HuH-7.5 (cell line): ENCODE measurements at regions not wholly inside any gene's neighbourhood (a gene's known extent, or its start where the extent isn't known, plus 50 kb on each side); places are given as distances from the start of the nearest gene placed in this dataset.

Experiments
- DNase-seq: peaks from one replicate; pipeline ENCODE4 v3.0.0; 2011; ENCODE audit warnings: low spot score

DNA sequence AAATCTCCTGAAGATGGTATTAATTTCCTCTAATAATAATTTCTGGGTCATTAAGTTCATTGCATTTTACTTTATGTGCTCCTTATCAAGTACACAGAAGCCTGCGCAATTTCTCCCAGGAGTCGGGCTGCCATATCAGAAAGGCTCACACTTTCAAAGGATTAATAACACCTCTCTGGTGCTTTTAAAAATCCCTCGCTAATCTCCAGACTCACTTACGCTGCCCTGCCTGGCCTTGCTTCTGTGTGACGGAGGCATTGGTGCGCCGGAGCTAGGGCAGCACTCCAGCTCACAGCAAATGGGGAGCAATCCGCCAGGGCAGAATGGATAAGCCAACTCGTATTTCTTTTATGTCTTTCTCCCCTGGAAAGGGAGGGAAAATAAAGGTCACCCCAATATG, 300.8 kb downstream of the EFNB2 start:
- DNase-seq, result no peak

GRCh38 chr13:106233134-106233735, 302.2 kb downstream of the EFNB2 start:
- no peak for DNase-seq

- no peak for DNase-seq
These were observed 302.8 kb downstream of the EFNB2 start for GRCh38 chr13:106232681-106233080.

GRCh38 chr13:106230450-106230849, 305.0 kb downstream of the EFNB2 start:
- no peak for DNase-seq

- no peak for DNase-seq
These were observed 310.3 kb downstream of the EFNB2 start for GRCh38 chr13:106225126-106225525.

DNA sequence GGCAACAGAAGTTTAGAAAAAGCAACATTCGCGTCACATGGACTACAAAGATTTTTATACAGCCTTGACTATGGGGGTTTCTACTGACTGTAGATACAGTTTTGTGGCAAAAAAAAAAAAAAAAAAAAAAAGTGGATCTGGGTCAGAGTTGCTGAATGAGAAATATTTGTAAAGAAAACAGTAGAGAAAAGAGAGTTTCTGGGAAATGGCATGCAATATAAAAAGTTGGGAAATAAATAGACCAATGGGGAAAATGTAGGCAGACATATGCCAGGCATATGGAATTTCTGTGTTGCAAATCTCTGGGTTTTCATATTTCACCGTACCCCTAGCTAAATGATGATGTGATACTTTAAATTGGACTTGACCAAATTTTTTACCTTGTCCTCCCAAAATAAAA, 315.3 kb downstream of the EFNB2 start:
- no peak for DNase-seq

- DNase-seq, result peak; percentile 1
These were observed 322.3 kb downstream of the EFNB2 start for GRCh38 chr13:106213028-106213757.

- DNase-seq, result no peak
These were observed 323.0 kb downstream of the EFNB2 start for GRCh38 chr13:106212386-106213010.

- no peak for DNase-seq
These were observed 325.1 kb downstream of the EFNB2 start for GRCh38 chr13:106210324-106210723.

GRCh38 chr13:106205871-106206270, 329.6 kb downstream of the EFNB2 start:
- no peak for DNase-seq

GRCh38 chr13:106197496-106197895, 338.0 kb downstream of the EFNB2 start:
- no peak for DNase-seq

DNA sequence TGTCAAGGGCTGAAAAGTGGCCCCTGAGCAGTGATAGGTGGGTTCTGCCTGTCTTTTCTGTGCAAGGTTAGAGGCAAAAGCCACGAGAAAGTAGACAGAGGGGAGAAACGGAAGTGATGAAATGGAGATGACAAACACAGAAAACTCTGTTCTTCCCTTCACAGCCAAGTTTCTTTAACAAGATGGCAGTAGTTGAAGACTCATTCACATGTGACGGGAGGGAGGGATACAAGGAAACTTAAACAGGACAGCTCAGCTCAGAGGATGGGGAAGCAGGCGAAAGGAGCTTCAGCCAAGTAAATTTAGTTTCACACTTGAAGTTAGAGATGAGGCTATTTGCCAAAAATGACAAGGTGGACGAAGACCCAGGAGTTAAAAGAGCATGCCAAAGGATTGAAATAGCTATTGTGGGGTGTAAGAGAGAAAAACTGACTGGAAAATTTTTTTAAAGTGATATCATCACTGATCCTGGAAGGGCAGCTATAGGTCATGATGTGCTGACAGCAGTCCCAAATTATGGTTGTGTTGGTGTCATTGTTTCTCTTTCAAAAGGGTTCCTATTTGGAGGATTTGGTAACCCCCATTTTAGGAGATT, 347.9 kb downstream of the EFNB2 start:
- DNase-seq, result no peak

GRCh38 chr13:106187101-106187500, 348.4 kb downstream of the EFNB2 start:
- no peak for DNase-seq

DNA sequence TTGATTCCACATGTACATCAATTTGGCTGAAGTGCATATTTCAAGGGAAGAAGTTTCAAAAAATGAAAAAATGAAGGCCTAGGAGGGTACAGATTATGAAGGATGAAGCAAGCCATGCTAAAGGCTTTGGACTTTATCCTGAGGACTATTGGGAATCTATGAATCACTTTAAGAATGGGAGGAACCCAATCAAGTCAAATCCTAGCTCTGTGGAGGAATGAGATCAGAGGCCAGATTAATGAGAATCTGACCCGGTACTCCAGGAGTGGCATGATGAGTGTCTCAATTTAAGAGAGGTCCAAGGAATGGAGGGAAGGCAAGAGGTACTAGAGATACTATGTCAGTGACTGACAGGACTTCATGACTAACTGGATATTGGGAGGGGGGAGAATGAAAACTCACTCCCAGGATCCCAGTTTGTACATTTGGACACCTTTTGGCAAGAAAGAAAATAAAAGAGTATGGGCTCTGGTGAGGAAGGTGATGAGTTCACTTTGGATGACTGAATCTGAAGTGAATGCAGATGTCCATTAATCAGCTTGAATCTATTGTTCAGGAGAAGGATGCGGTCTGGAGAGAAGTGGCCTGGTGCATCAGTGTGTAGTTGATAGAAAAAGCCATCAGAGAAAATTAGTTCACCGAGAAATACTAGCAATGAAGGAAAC, 349.0 kb downstream of the EFNB2 start:
- DNase-seq, result no peak

DNA sequence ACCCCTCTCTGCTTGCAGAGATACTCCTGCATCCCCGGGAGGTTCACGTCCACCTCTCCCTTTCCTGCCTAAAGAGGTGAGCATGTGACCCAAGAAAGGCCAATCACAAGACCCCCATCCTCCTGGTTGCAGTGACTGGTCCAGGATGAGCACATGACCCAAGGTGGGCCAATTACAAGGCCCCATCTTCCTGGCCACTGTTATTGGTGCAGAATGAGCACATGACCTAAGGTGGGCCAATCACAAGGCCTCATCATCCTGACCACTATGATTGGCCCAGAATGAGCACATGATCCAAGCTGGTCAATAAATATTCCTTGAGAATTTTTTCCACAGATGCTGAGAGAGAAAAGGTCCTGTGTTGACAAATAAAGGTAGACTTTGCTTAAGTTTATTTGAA, 350.7 kb downstream of the EFNB2 start:
- DNase-seq, result no peak

DNA sequence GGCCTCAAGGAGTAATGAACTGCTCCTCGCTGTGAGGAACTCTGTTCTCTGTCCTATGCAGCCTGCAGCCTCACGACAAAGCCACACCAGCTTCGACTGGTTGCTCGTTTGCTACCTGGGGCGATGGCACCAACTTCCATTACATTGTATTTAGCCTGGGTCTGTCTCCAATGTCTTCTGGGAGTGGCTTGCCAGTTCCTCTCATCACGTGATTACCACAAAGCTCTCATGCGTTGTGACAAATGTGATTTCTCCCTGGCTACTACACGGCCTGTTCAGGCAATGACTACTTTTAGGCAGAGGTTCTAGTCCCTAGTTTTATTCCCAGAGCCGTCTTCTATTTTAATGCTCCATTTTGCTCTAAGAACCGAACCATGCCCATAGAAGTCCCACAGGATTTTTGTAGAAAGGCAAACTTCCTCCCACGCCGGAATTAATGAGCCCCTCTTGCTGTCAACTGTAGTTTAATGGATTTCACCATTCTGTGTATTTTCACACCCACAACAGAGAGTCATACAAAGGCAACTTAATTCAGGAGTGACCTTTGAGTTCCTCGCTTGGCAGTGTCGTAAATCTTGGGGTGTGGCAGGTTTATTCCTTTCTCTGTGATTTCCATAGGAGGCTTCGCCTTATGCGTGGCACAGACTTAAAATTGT, 351.9 kb downstream of the EFNB2 start:
- no peak for DNase-seq

DNA sequence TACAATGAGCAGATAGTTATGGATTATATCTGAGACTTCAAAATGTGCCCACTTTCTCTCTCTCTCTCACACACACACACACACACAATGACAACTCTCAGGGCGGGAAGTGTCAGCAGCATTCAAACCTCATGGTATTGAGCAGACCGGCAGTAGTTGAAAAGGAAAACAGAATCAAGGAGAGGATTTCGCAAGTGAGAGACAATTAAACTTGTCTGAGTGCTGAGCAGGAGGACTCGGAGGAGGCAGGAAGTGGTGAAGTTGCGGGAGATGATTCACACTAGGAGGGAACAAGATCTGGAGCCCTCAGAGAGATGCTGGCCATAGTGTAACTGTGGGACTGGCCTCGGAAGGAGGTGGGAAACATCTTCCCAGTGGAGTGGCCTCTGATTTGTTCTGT, 353.1 kb downstream of the EFNB2 start:
- no peak for DNase-seq

GRCh38 chr13:106178816-106179215, 356.6 kb downstream of the EFNB2 start:
- no peak for DNase-seq

- DNase-seq, result no peak
These were observed 358.3 kb downstream of the EFNB2 start for GRCh38 chr13:106177146-106177545.

DNA sequence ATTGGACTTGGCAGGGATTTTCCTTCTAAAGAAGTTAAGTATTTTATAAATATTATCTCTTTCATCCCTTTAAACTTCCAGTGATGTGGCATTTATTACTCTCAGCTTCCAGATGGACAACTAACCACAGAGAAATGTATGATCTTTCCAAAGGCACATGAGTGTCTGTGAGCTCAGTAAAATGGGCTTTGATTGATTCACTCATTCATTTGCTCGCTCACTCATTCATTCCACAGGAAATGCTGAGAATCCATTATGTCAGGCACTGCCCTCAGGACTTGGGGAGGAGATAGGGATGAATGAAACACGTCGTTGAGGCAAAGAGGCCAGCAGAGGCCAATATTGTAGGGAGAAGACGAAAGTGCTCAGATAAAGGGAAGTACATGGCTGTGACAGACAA, 359.3 kb downstream of the EFNB2 start:
- no peak for DNase-seq

DNA sequence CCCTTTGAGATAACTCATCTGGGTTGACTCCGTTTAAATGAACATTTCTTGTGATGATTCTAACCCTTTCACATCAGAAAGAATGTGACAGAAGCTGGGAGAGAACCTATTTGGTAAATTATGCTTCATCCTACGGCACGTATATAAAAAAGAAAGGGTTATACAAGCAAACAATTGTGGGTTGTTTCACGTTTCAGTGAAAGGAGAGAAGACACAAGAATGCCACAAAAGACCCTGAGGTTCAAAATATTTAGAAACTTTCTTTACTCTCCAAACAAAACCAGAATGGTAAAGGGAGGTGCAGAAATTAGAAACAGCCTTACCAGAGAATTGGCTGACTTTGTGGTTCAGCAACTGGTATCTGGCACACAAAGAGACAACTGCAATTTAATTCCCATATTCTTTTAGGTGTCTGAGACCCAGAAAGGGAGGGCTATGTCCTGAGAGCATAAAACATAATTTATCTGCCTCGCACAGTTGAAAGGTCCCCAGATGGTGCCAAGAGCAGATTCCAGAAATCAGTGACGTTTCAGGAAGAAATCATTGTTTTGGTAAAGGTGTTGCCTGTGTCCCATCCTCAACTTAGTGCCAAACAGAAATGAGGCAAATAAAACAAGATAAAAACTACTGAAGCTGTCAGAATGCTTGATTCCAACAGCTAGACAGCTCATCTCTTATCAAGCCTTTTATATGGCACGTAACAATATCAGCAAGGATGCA, 361.4 kb downstream of the EFNB2 start:
- no peak for DNase-seq
